Gastroesophageal sphincter (tissue), 3 donors: ENCODE measurements at regions not wholly inside any gene's neighbourhood (a gene's known extent, or its start where the extent isn't known, plus 50 kb on each side); places are given as distances from the start of the nearest gene placed in this dataset.

ENCODE experiments used
- POLR2A ChIP-seq, 2 donors: fragments of 450-650 bp; IDR thresholded peaks; one replicate each; pipeline ENCODE4 v1.6.1; 2017; ENCODE audit warnings: antibody characterized with exemption in 2 of 2, mild to moderate bottlenecking in 2 of 2, moderate library complexity in 1 of 2
- POLR2AphosphoS5 ChIP-seq: sonication (generic); formaldehyde crosslinking; IDR thresholded peaks from one replicate; pipeline ENCODE4 v1.6.1; 2017; ENCODE audit warnings: antibody characterized with exemption
- TF ChIP-seq, protein P1 (sequence below), 4 experiments: fragments of 200-600 bp in 2 of 4; fragments of 450-650 bp in 2 of 4; sonication (generic) in 1 of 4; IDR thresholded peaks; one replicate each; pipeline ENCODE4 v1.5.1; 2017 to 2019; ENCODE audit warnings: antibody characterized with exemption in 4 of 4, mild to moderate bottlenecking in 2 of 4, moderate library complexity in 2 of 4

DNA sequence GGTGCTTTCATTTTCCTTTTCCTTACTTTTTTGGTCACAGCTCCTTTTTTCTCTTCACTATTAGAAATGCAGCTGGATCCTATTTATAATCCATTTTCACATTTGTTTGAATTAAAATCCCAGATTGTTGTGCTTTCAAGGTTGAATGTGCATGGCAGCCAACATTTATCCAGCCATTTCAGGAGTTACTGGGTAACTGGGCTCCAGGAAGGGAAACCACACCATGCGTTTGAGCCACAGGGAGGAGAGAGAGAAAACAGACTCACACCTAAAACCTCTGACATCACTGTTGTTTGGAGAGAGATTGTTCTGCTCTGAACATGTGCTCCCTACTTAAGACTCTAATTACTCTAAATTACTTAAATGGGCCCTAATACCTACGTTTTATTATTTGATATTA is 173.4 kb downstream of the BMP2 start:
- TF ChIP-seq, protein P1, sequence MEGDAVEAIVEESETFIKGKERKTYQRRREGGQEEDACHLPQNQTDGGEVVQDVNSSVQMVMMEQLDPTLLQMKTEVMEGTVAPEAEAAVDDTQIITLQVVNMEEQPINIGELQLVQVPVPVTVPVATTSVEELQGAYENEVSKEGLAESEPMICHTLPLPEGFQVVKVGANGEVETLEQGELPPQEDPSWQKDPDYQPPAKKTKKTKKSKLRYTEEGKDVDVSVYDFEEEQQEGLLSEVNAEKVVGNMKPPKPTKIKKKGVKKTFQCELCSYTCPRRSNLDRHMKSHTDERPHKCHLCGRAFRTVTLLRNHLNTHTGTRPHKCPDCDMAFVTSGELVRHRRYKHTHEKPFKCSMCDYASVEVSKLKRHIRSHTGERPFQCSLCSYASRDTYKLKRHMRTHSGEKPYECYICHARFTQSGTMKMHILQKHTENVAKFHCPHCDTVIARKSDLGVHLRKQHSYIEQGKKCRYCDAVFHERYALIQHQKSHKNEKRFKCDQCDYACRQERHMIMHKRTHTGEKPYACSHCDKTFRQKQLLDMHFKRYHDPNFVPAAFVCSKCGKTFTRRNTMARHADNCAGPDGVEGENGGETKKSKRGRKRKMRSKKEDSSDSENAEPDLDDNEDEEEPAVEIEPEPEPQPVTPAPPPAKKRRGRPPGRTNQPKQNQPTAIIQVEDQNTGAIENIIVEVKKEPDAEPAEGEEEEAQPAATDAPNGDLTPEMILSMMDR (IDR thresholded peaks at IDR 0.05), result no peak
- no peak for TF ChIP-seq POLR2AphosphoS5
- TF ChIP-seq POLR2A (IDR thresholded peaks at IDR 0.05), result no peak
